ENCODE measurements at regions not wholly inside any gene's neighbourhood (a gene's known extent, or its start where the extent isn't known, plus 50 kb on each side); places are given as distances from the start of the nearest gene placed in this dataset.

DNA sequence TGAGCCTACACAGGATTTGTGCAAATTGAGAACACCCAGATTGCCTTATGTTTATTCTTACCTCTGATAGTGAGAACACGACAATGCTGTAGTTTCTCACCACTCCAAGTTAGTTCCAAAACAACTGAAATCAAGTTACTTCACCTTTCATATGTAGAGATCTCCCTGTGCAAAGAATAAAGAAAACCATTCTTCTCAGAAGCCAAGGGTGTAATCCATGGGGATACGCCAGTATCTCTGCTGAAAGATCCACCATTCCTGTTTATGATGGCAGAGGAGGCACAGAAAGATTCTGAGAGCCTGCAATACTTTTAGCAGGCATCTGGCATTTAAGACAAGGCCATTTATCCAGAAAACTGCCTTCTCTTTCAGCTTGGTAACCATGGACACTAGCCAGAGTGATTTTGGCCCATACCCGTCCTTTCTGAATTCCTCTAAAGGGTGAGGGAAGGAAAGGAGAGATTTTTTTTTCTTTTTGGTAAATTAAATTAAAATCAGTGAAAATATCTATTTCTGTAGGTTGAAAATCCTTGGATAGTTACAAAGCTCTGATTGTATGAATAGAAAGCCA is 355.4 kb upstream of the FAR2 start:
- Mint-ChIP-seq H3K4me3 (no peak overlapping the region), H3K27ac (no peak overlapping the region), H3K27me3 (peaks cover 6 to 16% of the 10 kb centered on the region in 2 donors), H3K36me3 (ENCODE audit: insufficient read depth) (no peaks in the 10 kb centered on the region), H3K9me3 (no peaks in the 10 kb centered on the region), H3K4me1 (ENCODE audit: low read depth in 2 of 2) (no peaks in the 10 kb centered on the region)
- ATAC-seq (replicated peaks) (no peak), DNase-seq (no peak)

GRCh38 chr12:28794211-28794610 is 354.9 kb upstream of the FAR2 start:
- Mint-ChIP-seq H3K9me3 (no peaks in the 10 kb centered on the region), H3K27ac (no peak overlapping the region), H3K4me1 (ENCODE audit: low read depth in 2 of 2) (no peaks in the 10 kb centered on the region), H3K27me3 (peaks cover 6 to 16% of the 10 kb centered on the region in 2 donors), H3K36me3 (ENCODE audit: insufficient read depth) (no peaks in the 10 kb centered on the region), H3K4me3 (no peak overlapping the region)
- ATAC-seq (replicated peaks) (no peak), DNase-seq (no peak)

DNA sequence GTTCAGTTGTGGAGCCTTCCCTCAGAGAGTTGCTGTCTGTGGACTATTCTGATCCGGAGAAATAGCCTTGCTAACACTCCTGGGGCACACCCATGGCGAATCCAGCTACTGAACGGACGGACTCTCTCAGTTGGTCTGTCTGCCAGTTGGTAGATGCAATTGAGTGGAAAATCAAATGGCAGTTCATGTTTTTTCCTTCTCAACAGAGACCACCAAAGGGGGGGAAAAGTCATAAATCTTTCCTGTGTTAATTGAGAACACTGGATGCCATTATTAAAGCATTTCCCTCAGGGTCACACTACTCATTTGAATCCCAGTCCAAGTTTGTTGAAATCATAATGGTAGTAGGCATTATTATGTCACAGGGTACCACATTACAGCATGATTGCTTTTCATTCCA is 354.3 kb upstream of the FAR2 start:
- DNase-seq, result no peak
- H3K36me3 Mint-ChIP-seq (ENCODE audit: insufficient read depth), result no peaks in the 10 kb centered on the region
- H3K4me1 Mint-ChIP-seq (ENCODE audit: low read depth in 2 of 2), result no peaks in the 10 kb centered on the region
- no peak overlapping the region for H3K4me3 Mint-ChIP-seq
- H3K27me3 Mint-ChIP-seq, result peaks cover 6 to 16% of the 10 kb centered on the region in 2 donors
- H3K9me3 Mint-ChIP-seq, result no peaks in the 10 kb centered on the region
- ATAC-seq (replicated peaks), result no peak
- no peak overlapping the region for H3K27ac Mint-ChIP-seq

GRCh38 chr12:28795311-28795710 is 353.8 kb upstream of the FAR2 start:
- no peaks in the 10 kb centered on the region for H3K9me3 Mint-ChIP-seq
- ATAC-seq (replicated peaks) (no peak), DNase-seq (no peak)
- peaks cover 6 to 16% of the 10 kb centered on the region in 2 donors for H3K27me3 Mint-ChIP-seq
- H3K4me3 Mint-ChIP-seq, result no peak overlapping the region
- no peaks in the 10 kb centered on the region for H3K4me1 Mint-ChIP-seq (ENCODE audit: low read depth in 2 of 2)
- H3K36me3 Mint-ChIP-seq (ENCODE audit: insufficient read depth), result no peaks in the 10 kb centered on the region
- no peak overlapping the region for H3K27ac Mint-ChIP-seq

GRCh38 chr12:28799348-28799747 is 349.7 kb upstream of the FAR2 start:
- no peak overlapping the region for H3K4me3 Mint-ChIP-seq
- no peak for DNase-seq
- H3K27ac Mint-ChIP-seq, result no peak overlapping the region
- H3K36me3 Mint-ChIP-seq (ENCODE audit: insufficient read depth), result no peaks in the 10 kb centered on the region
- H3K4me1 Mint-ChIP-seq (ENCODE audit: low read depth in 2 of 2), result no peaks in the 10 kb centered on the region
- no peak for ATAC-seq (replicated peaks)
- H3K9me3 Mint-ChIP-seq, result no peaks in the 10 kb centered on the region
- H3K27me3 Mint-ChIP-seq, result peaks cover 0 to 16% of the 10 kb centered on the region in 2 donors

GRCh38 chr12:28800129-28800528 is 348.9 kb upstream of the FAR2 start:
- DNase-seq (no peak), ATAC-seq (replicated peaks) (no peak)
- H3K4me3 Mint-ChIP-seq, result no peak overlapping the region
- no peak overlapping the region for H3K27ac Mint-ChIP-seq
- H3K4me1 Mint-ChIP-seq (ENCODE audit: low read depth in 2 of 2), result no peaks in the 10 kb centered on the region
- no peaks in the 10 kb centered on the region for H3K36me3 Mint-ChIP-seq (ENCODE audit: insufficient read depth)
- no peaks in the 10 kb centered on the region for H3K9me3 Mint-ChIP-seq
- H3K27me3 Mint-ChIP-seq, result peaks cover 0 to 16% of the 10 kb centered on the region in 2 donors

GRCh38 chr12:28802706-28803438 is 346.2 kb upstream of the FAR2 start:
- ATAC-seq (replicated peaks) (no peak), DNase-seq (no peak)
- Mint-ChIP-seq H3K4me3 (no peak overlapping the region), H3K27me3 (peaks cover under 1 to 6% of the 10 kb centered on the region in 2 donors), H3K36me3 (ENCODE audit: insufficient read depth) (no peaks in the 10 kb centered on the region), H3K9me3 (no peaks in the 10 kb centered on the region), H3K4me1 (ENCODE audit: low read depth in 2 of 2) (no peaks in the 10 kb centered on the region), H3K27ac (no peak overlapping the region)

DNA sequence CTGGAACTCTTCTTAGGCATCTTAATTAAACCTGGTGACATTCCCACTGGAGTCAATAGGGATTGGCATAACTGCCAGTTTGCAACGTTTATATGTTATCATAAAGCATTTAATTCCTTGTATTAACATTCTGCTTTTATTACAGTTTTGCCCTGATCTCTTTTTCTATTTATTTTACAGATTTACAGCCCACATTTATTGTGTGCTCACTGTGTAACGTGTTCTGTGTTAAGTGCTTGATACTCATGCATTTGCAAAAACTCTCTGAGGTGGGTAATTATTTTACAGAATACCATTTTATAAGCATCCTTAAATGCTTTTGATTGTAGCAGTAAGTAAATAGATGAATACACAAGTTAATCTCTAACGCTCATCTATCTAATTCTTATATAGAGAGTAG is 341.5 kb upstream of the FAR2 start:
- Mint-ChIP-seq H3K36me3 (ENCODE audit: insufficient read depth) (no peaks in the 10 kb centered on the region), H3K27ac (no peak overlapping the region), H3K4me1 (ENCODE audit: low read depth in 2 of 2) (no peaks in the 10 kb centered on the region), H3K4me3 (no peak overlapping the region), H3K27me3 (peaks cover 14 to 25% of the 10 kb centered on the region in 2 donors), H3K9me3 (no peaks in the 10 kb centered on the region)
- DNase-seq (no peak), ATAC-seq (replicated peaks) (no peak)

GRCh38 chr12:28811457-28811856 is 337.6 kb upstream of the FAR2 start:
- ATAC-seq (replicated peaks) (no peak), DNase-seq (no peak)
- H3K4me1 Mint-ChIP-seq (ENCODE audit: low read depth in 2 of 2), result no peaks in the 10 kb centered on the region
- no peaks in the 10 kb centered on the region for H3K9me3 Mint-ChIP-seq
- no peaks in the 10 kb centered on the region for H3K36me3 Mint-ChIP-seq (ENCODE audit: insufficient read depth)
- H3K4me3 Mint-ChIP-seq, result no peak overlapping the region
- H3K27me3 Mint-ChIP-seq, result peaks cover 14 to 25% of the 10 kb centered on the region in 2 donors
- H3K27ac Mint-ChIP-seq, result no peak overlapping the region

DNA sequence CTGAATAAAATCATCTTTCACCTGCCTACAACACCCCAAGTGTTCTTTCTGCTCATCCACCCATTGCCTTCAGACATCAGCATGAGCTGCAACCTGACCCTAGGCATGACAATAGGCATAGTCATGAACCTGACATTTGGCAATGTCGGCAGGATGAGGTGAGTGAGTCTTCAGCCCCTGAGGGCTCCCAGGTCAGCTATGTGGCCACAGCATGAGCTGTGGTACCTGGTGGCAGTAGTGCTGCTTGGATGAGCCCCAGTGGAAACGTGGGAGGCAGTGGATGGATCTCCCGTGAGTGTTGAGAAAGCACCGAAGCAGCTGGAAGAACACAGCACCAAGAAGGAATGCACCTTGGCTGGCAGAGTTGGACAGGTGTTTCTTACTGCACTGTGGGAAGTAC is 334.8 kb upstream of the FAR2 start:
- Mint-ChIP-seq H3K9me3 (no peaks in the 10 kb centered on the region), H3K4me3 (no peak overlapping the region), H3K27me3 (peaks cover 0 to 7% of the 10 kb centered on the region in 2 donors), H3K27ac (no peak overlapping the region), H3K36me3 (ENCODE audit: insufficient read depth) (no peaks in the 10 kb centered on the region), H3K4me1 (ENCODE audit: low read depth in 2 of 2) (no peaks in the 10 kb centered on the region)
- DNase-seq (no peak), ATAC-seq (replicated peaks) (no peak)

- ATAC-seq (replicated peaks) (no peak), DNase-seq (no peak)
- Mint-ChIP-seq H3K27ac (no peak overlapping the region), H3K27me3 (no peaks in the 10 kb centered on the region), H3K9me3 (no peaks in the 10 kb centered on the region), H3K36me3 (ENCODE audit: insufficient read depth) (no peaks in the 10 kb centered on the region), H3K4me3 (no peak overlapping the region), H3K4me1 (ENCODE audit: low read depth in 2 of 2) (no peaks in the 10 kb centered on the region)
These were observed 331.6 kb upstream of the FAR2 start for GRCh38 chr12:28817524-28817923.

DNA sequence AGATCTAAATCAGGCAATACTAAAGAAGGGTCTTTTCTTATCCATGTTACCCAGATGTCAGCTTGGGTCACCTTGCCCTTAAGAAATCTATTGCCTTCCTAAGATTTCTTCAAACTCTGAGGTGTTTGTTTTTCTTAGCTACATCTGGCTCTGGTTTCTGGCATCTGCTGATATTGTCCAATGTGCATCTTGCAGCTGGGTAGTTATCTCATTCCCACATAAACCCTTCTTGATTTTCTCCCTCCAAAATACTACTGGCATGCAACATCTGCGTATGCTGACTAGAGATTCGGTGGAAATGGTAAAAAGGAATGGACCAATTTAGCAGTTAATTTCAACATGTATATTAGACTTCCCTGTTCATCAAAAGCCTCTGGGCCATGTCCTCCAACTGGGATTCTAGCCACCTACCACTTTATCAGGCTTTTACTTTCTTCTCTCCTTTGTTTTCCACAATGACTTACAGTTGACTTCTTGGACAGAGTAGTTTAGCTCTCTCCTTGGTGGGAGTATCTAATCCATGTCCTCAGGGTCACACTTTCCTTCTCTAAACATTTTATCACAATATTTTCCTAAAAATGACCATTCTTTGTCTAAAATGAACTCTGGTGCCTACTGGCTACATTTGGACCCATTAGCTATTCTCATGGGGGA is 324.8 kb upstream of the FAR2 start:
- Mint-ChIP-seq H3K4me1 (ENCODE audit: low read depth in 2 of 2) (no peaks in the 10 kb centered on the region), H3K9me3 (no peaks in the 10 kb centered on the region), H3K4me3 (no peak overlapping the region), H3K27me3 (no peaks in the 10 kb centered on the region), H3K36me3 (ENCODE audit: insufficient read depth) (no peaks in the 10 kb centered on the region), H3K27ac (no peak overlapping the region)
- DNase-seq (no peak), ATAC-seq (replicated peaks) (no peak)

- Mint-ChIP-seq H3K27me3 (no peaks in the 10 kb centered on the region), H3K4me3 (no peak overlapping the region), H3K4me1 (ENCODE audit: low read depth in 2 of 2) (no peaks in the 10 kb centered on the region), H3K9me3 (no peaks in the 10 kb centered on the region), H3K36me3 (ENCODE audit: insufficient read depth) (no peaks in the 10 kb centered on the region), H3K27ac (no peak overlapping the region)
- no peak for DNase-seq
- ATAC-seq (replicated peaks), result no peak
These were observed 324.2 kb upstream of the FAR2 start for GRCh38 chr12:28824849-28825248.

DNA sequence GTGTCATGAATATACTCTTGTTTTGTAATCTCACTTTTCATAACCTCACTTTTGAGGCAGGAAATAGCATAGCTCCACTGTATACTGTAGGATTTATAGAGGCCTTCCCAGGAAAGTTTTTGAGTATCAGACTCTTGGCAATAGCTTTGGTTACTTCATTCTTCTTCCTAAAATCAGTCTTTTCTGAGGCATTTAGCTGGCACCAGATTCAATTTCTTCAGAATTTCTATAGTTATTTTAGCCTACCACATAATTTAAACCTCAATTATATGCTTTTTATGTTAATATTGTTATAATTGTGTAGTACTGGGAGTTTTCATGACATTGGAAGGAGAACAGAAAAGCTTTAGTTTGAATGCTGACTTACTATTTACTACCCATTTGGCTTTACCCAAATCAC is 322.3 kb upstream of the FAR2 start:
- H3K36me3 Mint-ChIP-seq (ENCODE audit: insufficient read depth), result no peaks in the 10 kb centered on the region
- no peaks in the 10 kb centered on the region for H3K9me3 Mint-ChIP-seq
- no peak overlapping the region for H3K27ac Mint-ChIP-seq
- DNase-seq (no peak), ATAC-seq (replicated peaks) (no peak)
- H3K27me3 Mint-ChIP-seq, result no peaks in the 10 kb centered on the region
- H3K4me1 Mint-ChIP-seq (ENCODE audit: low read depth in 2 of 2), result no peaks in the 10 kb centered on the region
- H3K4me3 Mint-ChIP-seq, result no peak overlapping the region

All from effector memory CD8-positive, alpha-beta T cell (primary cell).